ENCODE measurements at regions not wholly inside any gene's neighbourhood (a gene's known extent, or its start where the extent isn't known, plus 50 kb on each side); places are given as distances from the start of the nearest gene placed in this dataset.

DNA sequence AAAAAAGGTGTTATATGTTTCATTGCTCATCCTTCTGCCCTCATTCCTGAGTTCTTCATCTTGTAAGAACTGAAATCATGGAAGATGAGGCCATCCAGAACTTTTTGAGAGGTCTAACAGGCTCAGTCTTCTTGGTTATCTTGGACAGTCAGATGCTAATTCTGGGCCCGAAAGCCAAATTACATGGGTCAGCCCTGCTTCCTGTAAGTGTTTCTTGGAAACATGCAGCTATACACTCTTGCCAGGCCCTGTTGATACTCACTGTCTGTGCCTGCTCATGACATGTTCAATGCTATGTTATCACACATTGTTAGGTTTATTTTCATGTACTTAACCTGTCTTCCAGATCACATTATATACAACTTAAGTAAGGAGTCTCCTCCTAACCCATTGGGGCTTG is 542.5 kb downstream of the NUF2 start:
- CTCF ChIA-PET: no interaction called here
- TF ChIP-seq, protein P1, sequence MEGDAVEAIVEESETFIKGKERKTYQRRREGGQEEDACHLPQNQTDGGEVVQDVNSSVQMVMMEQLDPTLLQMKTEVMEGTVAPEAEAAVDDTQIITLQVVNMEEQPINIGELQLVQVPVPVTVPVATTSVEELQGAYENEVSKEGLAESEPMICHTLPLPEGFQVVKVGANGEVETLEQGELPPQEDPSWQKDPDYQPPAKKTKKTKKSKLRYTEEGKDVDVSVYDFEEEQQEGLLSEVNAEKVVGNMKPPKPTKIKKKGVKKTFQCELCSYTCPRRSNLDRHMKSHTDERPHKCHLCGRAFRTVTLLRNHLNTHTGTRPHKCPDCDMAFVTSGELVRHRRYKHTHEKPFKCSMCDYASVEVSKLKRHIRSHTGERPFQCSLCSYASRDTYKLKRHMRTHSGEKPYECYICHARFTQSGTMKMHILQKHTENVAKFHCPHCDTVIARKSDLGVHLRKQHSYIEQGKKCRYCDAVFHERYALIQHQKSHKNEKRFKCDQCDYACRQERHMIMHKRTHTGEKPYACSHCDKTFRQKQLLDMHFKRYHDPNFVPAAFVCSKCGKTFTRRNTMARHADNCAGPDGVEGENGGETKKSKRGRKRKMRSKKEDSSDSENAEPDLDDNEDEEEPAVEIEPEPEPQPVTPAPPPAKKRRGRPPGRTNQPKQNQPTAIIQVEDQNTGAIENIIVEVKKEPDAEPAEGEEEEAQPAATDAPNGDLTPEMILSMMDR (IDR thresholded peaks at IDR 0.05): no peak
- Mint-ChIP-seq H3K27ac (no peak overlapping the region), H3K36me3 (ENCODE audit: low read depth) (no peaks in the 10 kb centered on the region), H3K9me3 (peaks cover 8% of the 10 kb centered on the region), H3K27me3 (no peaks in the 10 kb centered on the region), H3K4me1 (no peaks in the 10 kb centered on the region), H3K4me3 (no peak overlapping the region)
- ATAC-seq (ENCODE audit: low read depth) (no peak), DNase-seq (no peak)
- intact Hi-C loops (cut with micrococcal nuclease): no loop called here
- POLR2A ChIA-PET: no interaction called here

DNA sequence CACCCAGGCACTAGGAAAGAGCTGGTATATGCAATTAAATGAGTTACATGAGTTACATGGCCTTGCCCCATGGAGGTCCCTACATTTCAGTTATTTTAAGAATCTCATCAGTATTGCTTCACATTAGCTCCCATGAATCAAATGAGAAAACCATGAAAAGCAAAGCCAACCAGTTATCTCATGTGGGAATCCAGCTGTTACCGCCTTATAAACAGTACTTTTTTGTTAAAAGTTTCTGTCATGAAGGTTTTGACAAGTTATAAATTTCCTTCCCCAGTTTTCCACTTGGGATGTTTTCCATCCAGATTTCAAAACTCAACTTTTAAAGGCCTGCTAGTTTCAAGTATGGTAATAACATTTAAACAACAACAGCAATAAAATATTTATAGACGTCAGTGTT is 544.8 kb downstream of the NUF2 start:
- no peaks in the 10 kb centered on the region for H3K4me1 Mint-ChIP-seq
- TF ChIP-seq, protein P1 (IDR thresholded peaks at IDR 0.05): no peak
- H3K9me3 Mint-ChIP-seq: peaks cover 8% of the 10 kb centered on the region
- ChIA-PET CTCF (no interaction called here), POLR2A (no interaction called here)
- intact Hi-C loops (cut with micrococcal nuclease): no loop called here
- no peak for DNase-seq
- H3K4me3 Mint-ChIP-seq: no peak overlapping the region
- no peak overlapping the region for H3K27ac Mint-ChIP-seq
- no peak for ATAC-seq (ENCODE audit: low read depth)
- H3K27me3 Mint-ChIP-seq: no peaks in the 10 kb centered on the region
- H3K36me3 Mint-ChIP-seq (ENCODE audit: low read depth): no peaks in the 10 kb centered on the region

DNA sequence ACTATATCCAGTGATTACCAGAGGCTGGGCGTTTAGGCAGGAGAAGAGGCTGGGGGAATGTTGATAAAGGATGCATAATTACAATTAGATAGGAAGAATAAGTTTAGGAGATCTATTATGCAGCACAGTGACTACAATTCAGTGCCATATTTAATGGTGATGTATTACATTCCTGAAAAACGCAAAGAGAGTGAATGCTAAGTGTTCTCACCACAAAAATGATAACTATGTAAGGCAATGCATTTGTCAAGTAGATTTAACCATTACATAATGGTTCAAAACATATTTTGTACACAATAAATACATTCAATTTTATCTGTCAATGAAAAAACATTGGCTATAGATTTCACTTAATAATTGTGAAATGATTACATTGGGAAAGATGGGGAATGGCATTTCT is 548.9 kb downstream of the NUF2 start:
- Mint-ChIP-seq H3K4me1 (no peaks in the 10 kb centered on the region), H3K9me3 (peaks cover 10% of the 10 kb centered on the region), H3K27ac (no peak overlapping the region), H3K27me3 (no peaks in the 10 kb centered on the region), H3K4me3 (no peak overlapping the region), H3K36me3 (ENCODE audit: low read depth) (no peaks in the 10 kb centered on the region)
- intact Hi-C loops (cut with micrococcal nuclease): no loop called here
- CTCF ChIA-PET: no interaction called here
- TF ChIP-seq, protein P1 (IDR thresholded peaks at IDR 0.05): no peak
- no peak for DNase-seq
- POLR2A ChIA-PET: no interaction called here
- ATAC-seq (ENCODE audit: low read depth): no peak

DNA sequence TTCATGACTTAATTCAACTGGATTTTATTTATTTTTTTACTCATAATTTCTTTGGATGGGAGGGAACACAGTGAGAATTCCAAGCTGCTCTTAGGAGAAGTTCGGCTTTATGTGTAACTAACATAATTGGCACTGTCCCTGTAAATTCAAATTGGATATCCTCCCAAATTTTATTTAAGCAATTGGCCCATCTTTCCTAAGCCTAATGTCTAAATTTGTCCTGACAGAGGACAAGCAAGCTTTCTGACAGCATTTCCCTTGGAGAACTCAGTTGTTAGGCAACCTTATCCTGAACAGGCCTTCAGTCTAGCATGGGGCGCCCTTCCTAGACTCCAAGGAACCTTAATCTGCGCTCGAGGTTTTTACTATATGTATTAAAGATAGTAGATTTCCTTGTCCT is 550.3 kb downstream of the NUF2 start:
- H3K27me3 Mint-ChIP-seq: no peaks in the 10 kb centered on the region
- TF ChIP-seq, protein P1 (IDR thresholded peaks at IDR 0.05): no peak

DNA sequence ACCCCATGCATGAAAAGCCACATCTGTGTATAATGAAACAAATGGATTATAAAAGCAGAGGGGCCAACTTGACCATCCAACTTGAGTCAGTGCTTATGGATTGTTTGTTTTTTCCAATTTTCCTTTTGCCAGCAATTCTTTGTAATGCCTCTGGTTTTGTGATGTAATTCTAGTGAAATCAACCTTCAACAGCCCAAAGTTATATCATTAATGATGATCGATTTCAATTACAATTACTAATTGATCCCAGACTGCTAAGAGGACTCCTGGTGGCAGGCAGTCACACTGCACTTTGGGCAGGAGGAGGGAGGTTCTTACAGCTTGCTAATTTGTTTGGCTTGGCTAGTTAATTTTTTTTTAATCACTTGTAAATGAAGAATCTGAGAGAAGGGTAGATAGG is 552.3 kb downstream of the NUF2 start:
- Mint-ChIP-seq H3K27ac (no peak overlapping the region), H3K4me3 (no peak overlapping the region), H3K4me1 (no peaks in the 10 kb centered on the region), H3K27me3 (no peaks in the 10 kb centered on the region), H3K36me3 (ENCODE audit: low read depth) (no peaks in the 10 kb centered on the region), H3K9me3 (peaks cover 2% of the 10 kb centered on the region)
- no peak for DNase-seq
- CTCF ChIA-PET: interaction anchor here (1.2 kb wide), 1 partner anchor 9 kb away, joined by 3 read pairs; no protein-coding TSS in a partner anchor
- POLR2A ChIA-PET: no interaction called here
- TF ChIP-seq, protein P1 (IDR thresholded peaks at IDR 0.05): no peak
- intact Hi-C loops (cut with micrococcal nuclease): no loop called here
- no peak for ATAC-seq (ENCODE audit: low read depth)

More for the DNA sequence above, 550.3 kb downstream of the NUF2 start:
- no peaks in the 10 kb centered on the region for H3K36me3 Mint-ChIP-seq (ENCODE audit: low read depth)
- intact Hi-C loops (cut with micrococcal nuclease): no loop called here
- ATAC-seq (ENCODE audit: low read depth) (no peak), DNase-seq (no peak)
- H3K4me1 Mint-ChIP-seq: no peaks in the 10 kb centered on the region
- CTCF ChIA-PET: no interaction called here
- no peak overlapping the region for H3K4me3 Mint-ChIP-seq
- H3K27ac Mint-ChIP-seq: no peak overlapping the region
- H3K9me3 Mint-ChIP-seq: peaks cover 10% of the 10 kb centered on the region
- POLR2A ChIA-PET: no interaction called here

All from activated B cell treated with CpG ODN at 0.5 μM for 24 hours (primary cell).